Sigmoid colon (tissue), 4 donors: ENCODE measurements at regions not wholly inside any gene's neighbourhood (a gene's known extent, or its start where the extent isn't known, plus 50 kb on each side); places are given as distances from the start of the nearest gene placed in this dataset.

Source experiments
- CTCF ChIP-seq, 4 experiments: fragments of 450-650 bp in 3 of 4; fragments of 200-600 bp in 1 of 4; IDR thresholded peaks; one replicate each; pipeline ENCODE4 v1.5.1; 2016 to 2019; ENCODE audit warnings: antibody characterized with exemption in 4 of 4, mild to moderate bottlenecking in 3 of 4, moderate library complexity in 2 of 4
- EP300 ChIP-seq, 4 donors: sonication (generic); formaldehyde crosslinking; IDR thresholded peaks; one replicate each; pipeline ENCODE4 v1.6.1; 2017; ENCODE audit warnings: antibody characterized with exemption in 4 of 4
- POLR2A ChIP-seq, 2 donors: fragments of 450-650 bp; IDR thresholded peaks; one replicate each; pipeline ENCODE4 v1.6.1; 2016; ENCODE audit warnings: antibody characterized with exemption in 2 of 2, mild to moderate bottlenecking in 2 of 2, moderate library complexity in 2 of 2
- POLR2AphosphoS5 ChIP-seq, 4 donors: sonication (generic); formaldehyde crosslinking; IDR thresholded peaks; one replicate each; pipeline ENCODE4 v1.6.1; 2017; ENCODE audit warnings: antibody characterized with exemption in 4 of 4

GRCh38 chr12:89140141-89140540, 212.2 kb downstream of the DUSP6 start:
- TF ChIP-seq POLR2A (IDR thresholded peaks at IDR 0.05) (no peak), CTCF (IDR thresholded peaks at IDR 0.05) (no peak), POLR2AphosphoS5 (IDR thresholded peaks at IDR 0.05) (no peak), EP300 (IDR thresholded peaks at IDR 0.05) (no peak)
